ENCODE measurements at regions not wholly inside any gene's neighbourhood (a gene's known extent, or its start where the extent isn't known, plus 50 kb on each side); places are given as distances from the start of the nearest gene placed in this dataset.

DNA sequence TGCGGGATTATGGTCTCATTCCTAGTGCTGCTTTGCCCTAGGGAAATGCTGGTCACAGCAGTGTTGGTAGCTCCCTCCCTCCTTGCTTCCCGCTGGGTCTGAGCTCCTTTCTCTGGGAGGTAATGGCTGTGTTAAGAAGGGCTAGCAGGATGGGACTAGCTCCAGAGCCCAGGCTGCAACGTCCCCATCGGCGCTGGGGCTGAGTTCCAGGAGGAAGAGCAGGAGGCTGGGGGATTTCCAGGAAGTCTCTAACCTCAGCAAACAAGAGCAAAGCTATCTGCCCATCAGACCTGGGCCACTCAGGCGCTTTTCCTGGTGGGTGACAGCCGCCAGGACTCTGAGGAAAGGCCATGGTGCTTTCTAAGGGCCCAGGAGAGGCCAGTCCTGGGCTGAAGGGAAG lies 174.2 kb downstream of the DLL1 start:
- TF ChIP-seq, protein P1, sequence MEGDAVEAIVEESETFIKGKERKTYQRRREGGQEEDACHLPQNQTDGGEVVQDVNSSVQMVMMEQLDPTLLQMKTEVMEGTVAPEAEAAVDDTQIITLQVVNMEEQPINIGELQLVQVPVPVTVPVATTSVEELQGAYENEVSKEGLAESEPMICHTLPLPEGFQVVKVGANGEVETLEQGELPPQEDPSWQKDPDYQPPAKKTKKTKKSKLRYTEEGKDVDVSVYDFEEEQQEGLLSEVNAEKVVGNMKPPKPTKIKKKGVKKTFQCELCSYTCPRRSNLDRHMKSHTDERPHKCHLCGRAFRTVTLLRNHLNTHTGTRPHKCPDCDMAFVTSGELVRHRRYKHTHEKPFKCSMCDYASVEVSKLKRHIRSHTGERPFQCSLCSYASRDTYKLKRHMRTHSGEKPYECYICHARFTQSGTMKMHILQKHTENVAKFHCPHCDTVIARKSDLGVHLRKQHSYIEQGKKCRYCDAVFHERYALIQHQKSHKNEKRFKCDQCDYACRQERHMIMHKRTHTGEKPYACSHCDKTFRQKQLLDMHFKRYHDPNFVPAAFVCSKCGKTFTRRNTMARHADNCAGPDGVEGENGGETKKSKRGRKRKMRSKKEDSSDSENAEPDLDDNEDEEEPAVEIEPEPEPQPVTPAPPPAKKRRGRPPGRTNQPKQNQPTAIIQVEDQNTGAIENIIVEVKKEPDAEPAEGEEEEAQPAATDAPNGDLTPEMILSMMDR (IDR thresholded peaks at IDR 0.05; ENCODE audit: insufficient read depth, low read length) = no peak
- no peak for DNase-seq (ENCODE audit: low read depth)
- no peak overlapping the region for H3K4me3 ChIP-seq (ENCODE audit: low read depth, low read length)

GRCh38 chr6:170114956-170115855 lies 175.7 kb downstream of the DLL1 start:
- H3K4me3 ChIP-seq (ENCODE audit: low read depth, low read length) = no peak overlapping the region
- TF ChIP-seq, protein P1 (IDR thresholded peaks at IDR 0.05; ENCODE audit: insufficient read depth, low read length) = no peak
- no peak for DNase-seq (ENCODE audit: low read depth)

- no peak overlapping the region for H3K4me3 ChIP-seq (ENCODE audit: low read depth, low read length)
- TF ChIP-seq, protein P1 (IDR thresholded peaks at IDR 0.05; ENCODE audit: insufficient read depth, low read length) = no peak
- DNase-seq (ENCODE audit: low read depth) = no peak
These were observed 176.5 kb downstream of the DLL1 start for GRCh38 chr6:170114187-170114945.

DNA sequence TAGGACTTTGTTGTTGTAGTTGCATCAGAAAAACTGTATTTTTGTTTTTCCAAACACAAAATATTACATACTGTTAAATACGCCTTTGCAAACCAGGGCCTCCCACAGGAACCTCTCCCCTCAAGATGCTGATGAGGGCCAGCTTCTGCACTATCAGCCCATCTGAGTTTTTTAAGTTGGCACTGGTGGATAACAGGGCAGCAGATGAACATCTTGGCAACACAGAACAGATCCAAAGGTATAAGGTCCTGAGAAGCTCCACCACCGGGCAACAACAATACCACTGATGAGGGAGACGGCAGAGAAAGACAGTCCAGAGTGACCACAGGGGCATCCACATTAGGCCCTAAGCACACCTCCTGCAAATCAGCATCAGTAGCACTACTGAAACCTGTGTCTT lies 177.7 kb downstream of the DLL1 start:
- TF ChIP-seq, protein P1 (IDR thresholded peaks at IDR 0.05; ENCODE audit: insufficient read depth, low read length) = no peak
- no peak overlapping the region for H3K4me3 ChIP-seq (ENCODE audit: low read depth, low read length)
- DNase-seq (ENCODE audit: low read depth) = no peak

DNA sequence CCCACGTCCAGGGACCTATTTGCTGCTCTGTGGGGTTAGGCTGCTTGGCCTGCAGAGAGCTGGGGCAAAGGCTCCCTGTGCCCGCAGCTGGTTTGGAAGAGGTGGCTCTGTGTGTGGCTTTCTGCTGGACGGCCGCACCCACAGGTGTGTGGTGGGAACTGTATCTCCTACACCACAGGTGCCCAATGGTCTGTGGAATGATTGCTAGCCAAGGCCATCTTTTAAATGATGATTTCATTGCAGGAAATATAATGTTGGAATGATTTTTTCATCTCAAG lies 178.4 kb downstream of the DLL1 start:
- no peak for DNase-seq (ENCODE audit: low read depth)
- TF ChIP-seq, protein P1 (IDR thresholded peaks at IDR 0.05; ENCODE audit: insufficient read depth, low read length) = no peak
- no peak overlapping the region for H3K4me3 ChIP-seq (ENCODE audit: low read depth, low read length)

DNA sequence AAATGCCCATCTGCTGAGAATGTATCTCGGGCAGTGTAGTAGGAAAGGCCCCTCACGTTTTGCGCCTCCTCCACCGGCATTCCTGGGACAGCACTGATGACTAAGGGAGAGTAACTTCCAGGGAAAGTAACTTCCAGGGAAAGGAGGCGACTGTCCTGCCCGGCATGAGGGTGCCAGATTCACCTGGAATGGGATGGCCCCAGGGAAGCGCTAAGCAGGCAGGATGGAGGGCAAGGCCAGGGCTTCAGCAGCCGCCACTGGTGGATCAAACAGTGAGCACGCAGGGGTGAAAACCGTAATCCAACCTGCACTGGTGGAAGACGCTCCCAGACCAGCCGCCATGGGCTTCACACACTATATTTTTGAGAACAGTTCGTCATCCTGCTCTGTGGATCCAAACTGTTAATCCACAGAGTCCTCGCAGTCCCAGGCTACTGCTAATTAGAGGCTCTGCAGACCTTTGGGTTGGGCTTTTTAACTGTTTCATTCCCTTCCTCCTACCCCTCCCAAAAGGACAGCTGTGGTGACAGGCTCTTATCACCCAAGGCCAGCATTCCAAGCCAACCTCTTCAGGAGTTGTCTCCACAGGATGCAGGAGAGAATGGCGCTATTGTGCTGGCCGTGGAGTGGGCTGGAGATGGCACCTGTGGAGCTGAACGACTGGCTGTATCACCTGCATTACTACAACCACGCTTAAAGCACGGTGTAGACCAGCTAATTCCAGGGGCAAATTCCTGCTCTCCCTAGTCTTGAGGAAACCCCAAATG lies 178.9 kb downstream of the DLL1 start:
- TF ChIP-seq, protein P1 (IDR thresholded peaks at IDR 0.05; ENCODE audit: insufficient read depth, low read length) = no peak
- H3K4me3 ChIP-seq (ENCODE audit: low read depth, low read length) = no peak overlapping the region
- no peak for DNase-seq (ENCODE audit: low read depth)
